Breast epithelium (tissue), 4 donors: ENCODE measurements at regions not wholly inside any gene's neighbourhood (a gene's known extent, or its start where the extent isn't known, plus 50 kb on each side); places are given as distances from the start of the nearest gene placed in this dataset.

Experiments
- DNase-seq, 2 donors: peaks; one replicate each; pipeline ENCODE4 v3.0.0-alpha.2; 2019; ENCODE audit warnings: low spot score in 2 of 2
- H3K27ac ChIP-seq, 2 donors: fragments of 200-600 bp; sonication (generic) in 1 of 2; one replicate each; pipeline ENCODE4 v1.5.1; 2016 to 2019; ENCODE audit warnings: mild to moderate bottlenecking in 1 of 2
- H3K27me3 ChIP-seq, 2 donors: fragments of 200-600 bp; sonication (generic) in 1 of 2; one replicate each; pipeline versions ENCODE4 v1.5.1 to v1.6.0; 2017 to 2019; ENCODE audit warnings: control low read depth in 1 of 2, mild to moderate bottlenecking in 1 of 2
- H3K36me3 ChIP-seq: fragments of 200-600 bp; one replicate; pipeline ENCODE4 v1.5.1; 2019
- H3K4me1 ChIP-seq, 2 donors: fragments of 200-600 bp; sonication (generic); one replicate each; pipeline ENCODE4 v1.5.1; 2016 to 2019; ENCODE audit warnings: control low read depth in 1 of 2
- H3K4me3 ChIP-seq, 3 donors: fragments of 200-600 bp; sonication (generic); 1 replicate in 2 of 3; 2 replicates in 1 of 3; pipeline ENCODE4 v1.5.1; 2016 to 2019; ENCODE audit warnings: mild to moderate bottlenecking in 3 of 3, moderate library complexity in 2 of 3
- H3K9me3 ChIP-seq, 2 donors: fragments of 200-600 bp; sonication (generic) in 1 of 2; one replicate each; pipeline ENCODE4 v1.5.1; 2016 to 2019; ENCODE audit warnings: control low read depth in 1 of 2
- CTCF ChIP-seq, 3 donors: fragments of 450-650 bp; IDR thresholded peaks; one replicate each; pipeline ENCODE4 v1.5.1; 2016 to 2017; ENCODE audit warnings: antibody characterized with exemption in 3 of 3, mild to moderate bottlenecking in 3 of 3, moderate library complexity in 3 of 3
- POLR2A ChIP-seq: fragments of 450-650 bp; IDR thresholded peaks from one replicate; pipeline ENCODE4 v1.6.1; 2016; ENCODE audit warnings: antibody characterized with exemption, mild to moderate bottlenecking, moderate library complexity
- POLR2AphosphoS5 ChIP-seq, 3 donors: sonication (generic); formaldehyde crosslinking; IDR thresholded peaks; one replicate each; pipeline ENCODE4 v1.6.1; 2017; ENCODE audit warnings: antibody characterized with exemption in 3 of 3
- intact Hi-C: fragments of 100-400 bp; cut with DNase I; formaldehyde crosslinking; loops from one replicate; pipeline ENCODE4 v1.15.1; 2023; ENCODE audit warnings: low total_unique reads

DNA sequence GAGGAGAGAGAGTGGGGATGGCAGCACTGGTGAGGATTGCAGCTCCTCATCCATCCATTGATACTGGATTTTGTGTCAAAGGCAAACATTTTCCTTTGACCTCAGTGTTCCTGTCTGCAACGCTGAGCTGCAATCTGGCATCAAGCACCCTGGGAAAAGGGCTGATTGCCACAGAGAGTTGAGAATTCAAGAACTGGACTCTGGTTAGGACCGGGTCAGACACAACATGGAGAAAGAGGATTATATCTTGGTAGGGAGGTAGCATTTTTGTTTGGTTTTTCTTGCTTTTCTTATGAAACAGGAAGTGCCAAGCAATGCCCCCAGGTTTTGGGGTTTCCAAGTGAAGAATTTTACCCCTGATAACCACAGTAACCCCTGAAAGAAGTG, 81.9 kb upstream of the PKDCC start:
- H3K4me1 ChIP-seq = peaks cover 15 to 21% of the 10 kb centered on the region in 2 donors
- H3K27me3 ChIP-seq = no peaks in the 10 kb centered on the region
- H3K27ac ChIP-seq = peak overlapping the region; percentile 90 to 92
- H3K4me3 ChIP-seq = no peak overlapping the region
- no peaks in the 10 kb centered on the region for H3K36me3 ChIP-seq
- no peaks in the 10 kb centered on the region for H3K9me3 ChIP-seq
- intact Hi-C loops = no loop called here
- DNase-seq = no peak
- TF ChIP-seq CTCF (IDR thresholded peaks at IDR 0.05) (no peak), POLR2AphosphoS5 (IDR thresholded peaks at IDR 0.05) (no peak), POLR2A (no peak)

GRCh38 chr2:41966431-41966893, 81.4 kb upstream of the PKDCC start:
- Histone ChIP-seq H3K4me3 (peak overlapping the region in 1 of 3 donors; percentile 44), H3K4me1 (peaks cover 15 to 21% of the 10 kb centered on the region in 2 donors), H3K9me3 (no peaks in the 10 kb centered on the region), H3K27ac (peak overlapping the region; percentile 90 to 92), H3K36me3 (no peaks in the 10 kb centered on the region), H3K27me3 (no peaks in the 10 kb centered on the region)
- intact Hi-C loops = no loop called here
- DNase-seq = peak; percentile 75 to 84
- TF ChIP-seq POLR2AphosphoS5 (IDR thresholded peaks at IDR 0.05) (peak in 1 of 3 donors; percentile 40), POLR2A (no peak), CTCF (IDR thresholded peaks at IDR 0.05) (no peak)

- Histone ChIP-seq H3K4me3 (peak overlapping the region in 1 of 3 donors; percentile 44), H3K9me3 (no peaks in the 10 kb centered on the region), H3K27me3 (no peaks in the 10 kb centered on the region), H3K27ac (peak overlapping the region; percentile 90 to 92), H3K36me3 (no peaks in the 10 kb centered on the region), H3K4me1 (peaks cover 15 to 21% of the 10 kb centered on the region in 2 donors)
- intact Hi-C loops = no loop called here
- DNase-seq = peak in 1 of 2 donors; percentile 81
- TF ChIP-seq POLR2AphosphoS5 (IDR thresholded peaks at IDR 0.05) (peak in 1 of 3 donors; percentile 11), POLR2A (no peak), CTCF (IDR thresholded peaks at IDR 0.05) (no peak)
Observed at GRCh38 chr2:41966920-41967319, 80.9 kb upstream of the PKDCC start.

DNA sequence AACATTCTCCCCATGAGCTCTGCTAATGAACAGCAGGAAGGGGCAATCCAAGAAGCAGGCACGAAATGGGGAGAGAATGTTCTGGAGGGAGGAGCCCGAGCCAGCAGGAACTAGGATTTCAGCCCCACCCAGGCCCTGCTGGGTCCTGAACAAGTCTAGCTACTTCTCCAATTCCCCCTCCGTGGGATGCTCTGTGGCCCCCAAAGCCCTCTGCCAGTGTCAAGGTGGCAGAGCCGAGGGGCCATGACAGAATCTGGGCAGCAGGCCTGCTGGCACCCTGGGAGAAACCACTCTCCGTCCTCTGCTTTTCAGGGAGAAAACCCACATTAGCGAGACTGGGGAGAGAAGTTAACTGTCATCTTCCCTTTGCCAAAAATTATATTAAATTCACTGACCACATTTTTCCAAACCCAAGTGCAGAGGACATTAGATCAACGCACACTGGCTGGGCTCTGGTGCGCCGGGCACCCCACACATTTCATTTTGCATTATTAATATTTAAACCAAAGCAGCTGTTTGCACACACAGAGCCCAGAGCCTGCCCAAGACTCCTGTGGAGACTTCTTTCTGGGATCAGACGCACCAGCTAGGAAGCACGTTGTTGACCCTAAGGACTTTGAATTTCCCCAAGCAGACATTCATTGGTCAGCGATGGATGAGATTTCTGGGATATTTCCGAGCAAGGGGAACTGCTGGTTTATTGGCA, 80.2 kb upstream of the PKDCC start:
- Histone ChIP-seq H3K9me3 (no peaks in the 10 kb centered on the region), H3K4me3 (no peak overlapping the region), H3K4me1 (peaks cover 15 to 21% of the 10 kb centered on the region in 2 donors), H3K36me3 (no peaks in the 10 kb centered on the region), H3K27ac (peak overlapping the region; percentile 90 to 92), H3K27me3 (no peaks in the 10 kb centered on the region)
- DNase-seq = peak in 1 of 2 donors; percentile 30
- intact Hi-C loops = no loop called here
- TF ChIP-seq POLR2AphosphoS5 (IDR thresholded peaks at IDR 0.05) (no peak), POLR2A (no peak), CTCF (IDR thresholded peaks at IDR 0.05) (no peak)

DNA sequence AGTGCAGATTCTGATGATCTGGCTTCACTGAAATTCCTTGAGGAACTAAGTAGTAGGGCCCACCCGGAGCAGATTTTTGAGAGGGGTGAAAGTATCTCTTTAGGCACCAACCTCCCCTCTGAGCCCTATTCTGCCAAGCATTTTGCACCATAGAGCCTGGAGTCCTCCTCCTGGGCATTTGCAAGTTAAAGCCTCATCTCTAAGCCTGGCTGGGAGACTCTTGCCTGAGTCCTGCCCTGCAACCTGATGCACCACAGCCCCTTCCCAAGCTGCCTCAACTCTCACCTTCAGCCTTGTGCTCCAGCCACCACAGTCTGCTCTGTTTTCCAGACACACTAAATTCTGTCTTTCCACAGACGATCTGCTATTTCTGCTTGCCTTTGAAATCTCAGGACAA, 79.6 kb upstream of the PKDCC start:
- no peak overlapping the region for H3K4me3 ChIP-seq
- H3K27me3 ChIP-seq = no peaks in the 10 kb centered on the region
- no peaks in the 10 kb centered on the region for H3K9me3 ChIP-seq
- H3K36me3 ChIP-seq = no peaks in the 10 kb centered on the region
- DNase-seq = no peak
- TF ChIP-seq POLR2AphosphoS5 (IDR thresholded peaks at IDR 0.05) (no peak), CTCF (IDR thresholded peaks at IDR 0.05) (no peak), POLR2A (no peak)
- peaks cover 15 to 21% of the 10 kb centered on the region in 2 donors for H3K4me1 ChIP-seq
- intact Hi-C loops = no loop called here
- H3K27ac ChIP-seq = peak overlapping the region; percentile 90 to 92
